ENCODE measurements at regions not wholly inside any gene's neighbourhood (a gene's known extent, or its start where the extent isn't known, plus 50 kb on each side); places are given as distances from the start of the nearest gene placed in this dataset.
"Not testable (repeated sequence)": the region's sequence is repeated elsewhere in the genome, so short reads cannot be mapped to it uniquely, and the experiment has no call there.

DNA sequence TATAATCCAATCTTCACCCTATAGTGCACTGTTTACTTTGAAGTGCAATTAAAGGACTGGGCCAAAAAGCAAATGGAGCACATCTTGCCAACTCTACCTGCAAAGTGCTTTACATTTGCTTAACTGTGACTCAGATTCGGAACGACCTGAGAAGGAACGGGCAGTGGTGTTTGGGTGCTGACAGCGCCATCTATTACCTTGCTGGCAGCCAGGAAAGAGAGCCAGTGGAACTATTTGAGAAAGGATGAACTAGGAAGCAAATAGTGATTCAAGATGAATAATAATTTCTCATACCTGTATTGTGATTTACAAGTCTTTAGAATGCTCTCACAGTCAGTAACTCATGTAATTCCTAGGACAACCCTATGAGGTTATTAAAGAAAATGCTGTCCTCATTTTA, 312.9 kb downstream of the PDCD6IP start:
- no TSS peak for BruUV-seq (replicated peaks)
- no peaks in the 10 kb centered on the region for H3K79me2 ChIP-seq (ENCODE audit: control insufficient read depth, insufficient read depth, low read length)
- FAIRE-seq (no peak), DNase-seq (ENCODE audit: low read depth, low spot score) (no peak)
- ChIA-PET POLR2A (no interaction called here), CTCF (no interaction called here)
- dilution Hi-C loops (cut with MboI; ENCODE audit: extremely low pct_ligation_motif_present, low sequenced_read_pairs) (no loop called here), intact Hi-C loops (cut with micrococcal nuclease) (no loop called here)
- no peaks in the 10 kb centered on the region for H3K4me1 ChIP-seq (ENCODE audit: control insufficient read depth, extremely low read depth, insufficient read depth, low read length)
- no peak overlapping the region for H3K4me2 ChIP-seq (ENCODE audit: insufficient read depth, low read length)
- H3K9ac ChIP-seq (replicated peaks; ENCODE audit: extremely low read depth, insufficient read depth, low read length), result no peak overlapping the region
- TF ChIP-seq, protein P1, sequence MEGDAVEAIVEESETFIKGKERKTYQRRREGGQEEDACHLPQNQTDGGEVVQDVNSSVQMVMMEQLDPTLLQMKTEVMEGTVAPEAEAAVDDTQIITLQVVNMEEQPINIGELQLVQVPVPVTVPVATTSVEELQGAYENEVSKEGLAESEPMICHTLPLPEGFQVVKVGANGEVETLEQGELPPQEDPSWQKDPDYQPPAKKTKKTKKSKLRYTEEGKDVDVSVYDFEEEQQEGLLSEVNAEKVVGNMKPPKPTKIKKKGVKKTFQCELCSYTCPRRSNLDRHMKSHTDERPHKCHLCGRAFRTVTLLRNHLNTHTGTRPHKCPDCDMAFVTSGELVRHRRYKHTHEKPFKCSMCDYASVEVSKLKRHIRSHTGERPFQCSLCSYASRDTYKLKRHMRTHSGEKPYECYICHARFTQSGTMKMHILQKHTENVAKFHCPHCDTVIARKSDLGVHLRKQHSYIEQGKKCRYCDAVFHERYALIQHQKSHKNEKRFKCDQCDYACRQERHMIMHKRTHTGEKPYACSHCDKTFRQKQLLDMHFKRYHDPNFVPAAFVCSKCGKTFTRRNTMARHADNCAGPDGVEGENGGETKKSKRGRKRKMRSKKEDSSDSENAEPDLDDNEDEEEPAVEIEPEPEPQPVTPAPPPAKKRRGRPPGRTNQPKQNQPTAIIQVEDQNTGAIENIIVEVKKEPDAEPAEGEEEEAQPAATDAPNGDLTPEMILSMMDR (IDR thresholded peaks at IDR 0.05; ENCODE audit: extremely low read depth in 1 of 2, insufficient read depth in 1 of 2, low read depth in 1 of 2, low read length in 2 of 2), result no peak
- H3K27ac ChIP-seq (ENCODE audit: insufficient read depth, low read depth, low read length), result no peak overlapping the region
- H3K9me1 ChIP-seq (replicated peaks; ENCODE audit: control insufficient read depth, extremely low read depth, insufficient read depth, low read length), result no peaks in the 10 kb centered on the region
- H3K27me3 ChIP-seq (ENCODE audit: control insufficient read depth in 2 of 2, insufficient read depth in 2 of 2, low read length in 2 of 2), result no peaks in the 10 kb centered on the region
- no peak overlapping the region for H2AFZ ChIP-seq (ENCODE audit: low read depth, low read length)
- H3K9me3 ChIP-seq (replicated peaks; ENCODE audit: control insufficient read depth, insufficient read depth, low read length), result no peaks in the 10 kb centered on the region
- H3K4me3 ChIP-seq (replicated peaks in 1 of 3; ENCODE audit: insufficient read depth in 1 of 3, low read depth in 1 of 3, low read length in 3 of 3), result no peak overlapping the region
- H4K20me1 ChIP-seq (replicated peaks; ENCODE audit: control insufficient read depth, extremely low read depth, insufficient read depth, low read length), result no peaks in the 10 kb centered on the region
- H3K36me3 ChIP-seq (ENCODE audit: control insufficient read depth in 2 of 2, extremely low read depth in 1 of 2, insufficient read depth in 2 of 2, low read length in 2 of 2), result no peaks in the 10 kb centered on the region

DNA sequence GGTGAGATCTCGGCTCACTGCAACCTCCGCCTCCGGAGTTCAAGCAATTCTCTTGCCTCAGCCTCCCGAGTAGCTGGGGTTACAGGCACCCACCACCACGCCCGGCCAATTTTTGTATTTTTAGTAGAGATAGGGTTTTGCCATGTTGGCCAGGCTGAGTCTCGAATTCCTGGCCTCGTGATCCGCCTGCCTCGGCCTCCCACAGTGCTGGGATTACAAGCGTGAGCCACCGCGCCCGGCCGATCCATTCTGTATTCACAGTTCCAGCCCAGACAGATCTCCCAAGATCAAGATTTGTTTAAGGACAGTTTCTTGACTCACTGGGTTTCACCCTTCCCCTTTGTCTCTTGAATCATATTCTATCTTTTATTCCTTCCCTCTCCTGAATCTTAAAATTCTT, 313.8 kb downstream of the PDCD6IP start:
- H2AFZ ChIP-seq (ENCODE audit: low read depth, low read length); intact Hi-C loops (cut with micrococcal nuclease); H4K20me1 ChIP-seq (replicated peaks; ENCODE audit: control insufficient read depth, extremely low read depth, insufficient read depth, low read length); H3K4me1 ChIP-seq (ENCODE audit: control insufficient read depth, extremely low read depth, insufficient read depth, low read length); H3K27ac ChIP-seq (ENCODE audit: insufficient read depth, low read depth, low read length); H3K9ac ChIP-seq (replicated peaks; ENCODE audit: extremely low read depth, insufficient read depth, low read length); H3K79me2 ChIP-seq (ENCODE audit: control insufficient read depth, insufficient read depth, low read length); DNase-seq (ENCODE audit: low read depth, low spot score); H3K4me2 ChIP-seq (ENCODE audit: insufficient read depth, low read length); BruUV-seq (replicated peaks); H3K36me3 ChIP-seq (ENCODE audit: control insufficient read depth in 2 of 2, extremely low read depth in 1 of 2, insufficient read depth in 2 of 2, low read length in 2 of 2); H3K9me1 ChIP-seq (replicated peaks; ENCODE audit: control insufficient read depth, extremely low read depth, insufficient read depth, low read length); H3K27me3 ChIP-seq (ENCODE audit: control insufficient read depth in 2 of 2, insufficient read depth in 2 of 2, low read length in 2 of 2); H3K9me3 ChIP-seq (replicated peaks; ENCODE audit: control insufficient read depth, insufficient read depth, low read length); FAIRE-seq; H3K4me3 ChIP-seq (replicated peaks in 1 of 3; ENCODE audit: insufficient read depth in 1 of 3, low read depth in 1 of 3, low read length in 3 of 3); dilution Hi-C loops (cut with MboI; ENCODE audit: extremely low pct_ligation_motif_present, low sequenced_read_pairs); POLR2A ChIA-PET: not testable (repeated sequence)
- CTCF ChIA-PET, result interaction anchor here (1.5 kb wide), 1 partner anchor 148 kb away, joined by 5 read pairs; no protein-coding TSS in a partner anchor

All from endothelial cell of umbilical vein (primary cell).